IgD-negative memory B cell (primary cell): ENCODE measurements at regions not wholly inside any gene's neighbourhood (a gene's known extent, or its start where the extent isn't known, plus 50 kb on each side); places are given as distances from the start of the nearest gene placed in this dataset.
"Not testable (repeated sequence)": the region's sequence is repeated elsewhere in the genome, so short reads cannot be mapped to it uniquely, and the experiment has no call there.

Experiments used
- H3K27ac Mint-ChIP-seq, 3 donors: one replicate each; pipeline ENCODE4 v1.8.0; 2020 to 2022; ENCODE audit warnings: mild to moderate bottlenecking in 3 of 3, mixed read lengths in 3 of 3, moderate library complexity in 1 of 3
- H3K27me3 Mint-ChIP-seq: one replicate; pipeline ENCODE4 v1.8.0; 2021; ENCODE audit warnings: mixed read lengths
- H3K36me3 Mint-ChIP-seq: one replicate; pipeline ENCODE4 v1.8.0; 2020; ENCODE audit warnings: mild to moderate bottlenecking, mixed read lengths
- H3K4me1 Mint-ChIP-seq, 3 donors: one replicate each; pipeline ENCODE4 v1.8.0; 2020 to 2022; ENCODE audit warnings: mixed read lengths in 3 of 3, mild to moderate bottlenecking in 1 of 3
- H3K4me3 Mint-ChIP-seq, 4 donors: one replicate each; pipeline ENCODE4 v1.8.0; 2020 to 2022; ENCODE audit warnings: mild to moderate bottlenecking in 4 of 4, mixed read lengths in 4 of 4, moderate library complexity in 3 of 4
- H3K9me3 Mint-ChIP-seq, 3 donors: one replicate each; pipeline ENCODE4 v1.8.0; 2020 to 2021; ENCODE audit warnings: mixed read lengths in 3 of 3, mild to moderate bottlenecking in 1 of 3

- Mint-ChIP-seq H3K36me3 (no peaks in the 10 kb centered on the region), H3K27ac (no peak overlapping the region), H3K4me3 (no peak overlapping the region), H3K9me3 (peaks cover 0 to 4% (median 0%) of the 10 kb centered on the region in 3 donors), H3K4me1 (no peaks in the 10 kb centered on the region), H3K27me3 (no peaks in the 10 kb centered on the region)
These were observed 185.0 kb upstream of the GRIN3A start for GRCh38 chr9:101923451-101923850.

GRCh38 chr9:101916948-101917347, 178.5 kb upstream of the GRIN3A start:
- H3K36me3 Mint-ChIP-seq, H3K27me3 Mint-ChIP-seq, H3K9me3 Mint-ChIP-seq, H3K27ac Mint-ChIP-seq, H3K4me1 Mint-ChIP-seq, H3K4me3 Mint-ChIP-seq: not testable (repeated sequence)

GRCh38 chr9:101915482-101915881, 177.0 kb upstream of the GRIN3A start:
- no peak overlapping the region for H3K4me3 Mint-ChIP-seq
- H3K4me1 Mint-ChIP-seq: no peaks in the 10 kb centered on the region
- no peaks in the 10 kb centered on the region for H3K36me3 Mint-ChIP-seq
- peaks cover 0 to 6% (median 5%) of the 10 kb centered on the region in 3 donors for H3K9me3 Mint-ChIP-seq
- H3K27ac Mint-ChIP-seq: no peak overlapping the region
- H3K27me3 Mint-ChIP-seq: no peaks in the 10 kb centered on the region

DNA sequence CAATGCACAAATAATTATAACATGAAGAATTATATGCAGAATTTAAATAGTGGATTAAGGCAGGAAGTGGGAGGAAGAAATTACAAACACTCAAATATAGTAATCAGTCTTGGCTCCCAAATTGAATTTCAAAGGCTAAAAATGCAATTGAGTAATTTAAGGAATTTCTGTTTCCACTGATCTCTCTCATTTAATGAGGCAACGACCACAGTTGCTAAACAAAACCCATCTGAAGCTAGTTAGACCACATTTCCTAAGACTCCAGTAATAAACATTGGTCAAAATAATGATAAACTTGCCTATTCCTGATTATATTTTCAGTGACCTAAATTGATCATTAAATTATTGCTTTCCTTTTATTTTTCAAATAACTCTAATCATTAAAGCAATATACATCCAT, 174.3 kb upstream of the GRIN3A start:
- no peaks in the 10 kb centered on the region for H3K36me3 Mint-ChIP-seq
- H3K9me3 Mint-ChIP-seq: peaks cover 0 to 6% (median 6%) of the 10 kb centered on the region in 3 donors
- H3K4me1 Mint-ChIP-seq: no peaks in the 10 kb centered on the region
- H3K27ac Mint-ChIP-seq: no peak overlapping the region
- H3K27me3 Mint-ChIP-seq: no peaks in the 10 kb centered on the region
- no peak overlapping the region for H3K4me3 Mint-ChIP-seq

DNA sequence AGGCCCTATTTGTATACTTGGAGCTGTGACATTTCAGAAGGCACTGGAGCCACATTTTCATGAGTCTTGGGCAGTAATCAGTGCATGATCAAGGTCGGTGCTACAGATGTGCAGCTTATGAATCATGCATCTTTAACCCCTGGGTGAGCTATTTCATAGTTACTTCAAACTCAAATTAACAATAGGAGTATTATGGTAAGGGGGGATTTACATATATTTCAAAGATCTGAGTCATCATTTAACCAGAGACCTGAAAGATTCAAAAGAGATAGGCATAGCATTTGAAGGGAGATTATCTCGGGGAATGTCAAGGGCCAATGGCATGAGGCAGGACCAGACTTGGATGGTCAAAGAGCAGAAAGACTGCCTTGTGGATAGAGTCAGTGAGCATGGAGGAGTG, 169.0 kb upstream of the GRIN3A start:
- Mint-ChIP-seq H3K4me1 (no peaks in the 10 kb centered on the region), H3K36me3 (no peaks in the 10 kb centered on the region), H3K27ac (no peak overlapping the region), H3K9me3 (peaks cover 0 to 4% (median 2%) of the 10 kb centered on the region in 3 donors), H3K27me3 (no peaks in the 10 kb centered on the region), H3K4me3 (no peak overlapping the region)

DNA sequence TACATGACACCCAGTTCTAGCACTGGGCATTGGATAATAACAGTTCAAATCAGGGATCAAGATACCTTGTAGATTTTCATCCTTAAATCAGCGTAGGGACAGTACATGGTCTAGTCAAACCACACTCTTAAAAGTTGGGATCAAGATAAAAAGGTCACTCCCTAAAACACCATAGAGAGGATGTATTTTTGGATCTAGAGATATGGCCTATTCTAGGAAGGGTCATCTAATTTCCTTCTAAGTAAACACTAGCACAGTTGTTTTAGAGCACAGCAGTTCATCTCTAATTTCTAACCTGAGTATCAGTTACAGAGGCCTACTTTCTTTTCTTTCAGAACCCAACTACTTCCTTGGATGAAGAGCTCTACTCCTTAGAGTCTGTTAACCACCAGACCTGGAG, 166.4 kb upstream of the GRIN3A start:
- peaks cover 0 to 2% (median 2%) of the 10 kb centered on the region in 3 donors for H3K9me3 Mint-ChIP-seq
- H3K36me3 Mint-ChIP-seq: no peaks in the 10 kb centered on the region
- no peaks in the 10 kb centered on the region for H3K4me1 Mint-ChIP-seq
- no peaks in the 10 kb centered on the region for H3K27me3 Mint-ChIP-seq
- H3K4me3 Mint-ChIP-seq: no peak overlapping the region
- no peak overlapping the region for H3K27ac Mint-ChIP-seq

GRCh38 chr9:101902051-101902450, 163.6 kb upstream of the GRIN3A start:
- Mint-ChIP-seq H3K9me3 (no peaks in the 10 kb centered on the region), H3K36me3 (no peaks in the 10 kb centered on the region), H3K27ac (no peak overlapping the region), H3K4me3 (no peak overlapping the region), H3K27me3 (no peaks in the 10 kb centered on the region), H3K4me1 (no peaks in the 10 kb centered on the region)

DNA sequence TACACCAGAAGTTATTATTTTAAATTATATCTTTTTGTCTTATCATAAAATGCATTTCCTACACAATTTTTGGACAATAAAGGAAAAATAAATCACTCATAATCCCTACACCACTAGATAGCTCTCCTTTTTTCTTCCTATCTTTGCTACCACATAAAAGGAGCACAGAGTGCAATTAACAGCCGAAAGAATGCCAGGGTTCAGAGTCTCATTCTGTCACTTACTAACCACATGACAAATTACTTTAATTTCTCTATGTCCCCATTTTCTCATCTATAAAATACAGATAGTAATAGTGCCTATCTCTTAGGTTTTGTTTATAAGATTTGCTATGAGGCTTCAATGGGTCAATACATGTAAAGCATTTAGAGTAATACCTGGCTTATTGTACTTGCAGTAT, 158.7 kb upstream of the GRIN3A start:
- H3K4me3 Mint-ChIP-seq: no peak overlapping the region
- no peaks in the 10 kb centered on the region for H3K9me3 Mint-ChIP-seq
- no peak overlapping the region for H3K27ac Mint-ChIP-seq
- H3K36me3 Mint-ChIP-seq: no peaks in the 10 kb centered on the region
- no peaks in the 10 kb centered on the region for H3K27me3 Mint-ChIP-seq
- H3K4me1 Mint-ChIP-seq: no peaks in the 10 kb centered on the region

DNA sequence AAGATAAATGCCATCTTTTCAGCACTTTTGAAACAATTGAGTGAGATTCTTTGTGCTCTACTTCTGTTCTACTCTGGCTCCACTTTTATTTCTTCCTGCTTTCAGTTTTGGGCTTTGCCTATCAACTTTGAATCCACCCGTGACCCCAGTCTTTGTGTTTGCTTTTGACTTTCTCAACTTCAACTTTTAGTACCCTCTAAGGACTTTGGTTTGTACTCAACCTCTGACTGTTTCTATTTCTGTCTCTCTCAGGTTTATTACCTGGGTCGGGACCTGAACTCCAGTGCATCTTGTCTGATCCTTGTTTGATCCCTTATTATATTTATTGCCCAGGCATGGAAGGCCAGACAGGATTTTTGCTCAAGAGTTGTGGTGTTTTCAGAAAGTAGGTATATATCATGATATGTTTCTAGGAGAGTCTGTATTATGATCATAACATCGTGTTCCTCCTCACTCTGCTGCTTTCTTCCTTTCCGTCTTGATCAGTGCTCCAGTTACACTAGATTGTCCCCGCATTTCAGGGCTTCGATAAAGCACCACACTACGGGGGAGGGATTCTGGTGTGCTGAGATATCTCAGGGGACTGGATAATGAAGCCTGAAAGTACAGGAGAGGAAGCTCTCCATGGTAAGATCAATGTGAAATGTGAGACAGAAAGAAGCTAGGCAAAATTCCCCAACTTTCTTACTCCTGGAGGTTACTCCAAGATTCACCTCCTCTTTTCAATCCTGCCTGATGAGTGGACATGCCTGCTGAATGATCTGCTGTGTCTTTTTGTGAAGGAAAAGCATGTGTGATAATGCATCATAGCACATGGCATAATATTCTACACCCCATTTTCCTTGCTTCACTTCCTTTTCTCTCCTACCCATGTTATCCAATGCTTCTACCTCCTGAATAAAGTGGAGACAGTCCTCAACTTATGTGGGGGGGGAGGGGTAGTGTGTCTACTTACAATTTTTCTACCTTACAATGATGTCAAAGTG, 155.5 kb upstream of the GRIN3A start:
- H3K36me3 Mint-ChIP-seq: no peaks in the 10 kb centered on the region
- H3K27me3 Mint-ChIP-seq: no peaks in the 10 kb centered on the region
- H3K4me1 Mint-ChIP-seq: no peaks in the 10 kb centered on the region
- no peak overlapping the region for H3K4me3 Mint-ChIP-seq
- peaks cover 0 to 2% (median 2%) of the 10 kb centered on the region in 3 donors for H3K9me3 Mint-ChIP-seq
- no peak overlapping the region for H3K27ac Mint-ChIP-seq

DNA sequence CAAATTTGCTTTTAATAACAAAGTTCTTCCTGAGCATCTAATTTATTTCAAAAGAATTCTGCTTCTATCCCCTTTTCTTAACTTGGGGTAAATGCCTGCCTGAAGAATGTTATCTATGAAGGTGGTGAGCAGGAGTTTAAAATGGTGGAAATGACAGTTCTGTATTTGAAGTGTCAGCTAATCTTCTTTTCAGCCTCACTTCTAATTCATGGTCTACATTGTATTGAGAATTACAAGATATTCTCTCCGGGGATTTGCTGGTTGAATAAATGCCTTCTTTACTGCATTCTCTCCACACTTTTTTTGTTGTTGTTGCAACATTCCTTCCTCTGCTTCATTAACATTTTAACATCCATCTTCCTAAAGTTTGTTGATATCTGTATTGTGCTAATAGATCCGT, 143.1 kb upstream of the GRIN3A start:
- no peak overlapping the region for H3K27ac Mint-ChIP-seq
- H3K27me3 Mint-ChIP-seq: no peaks in the 10 kb centered on the region
- H3K9me3 Mint-ChIP-seq: peaks cover 0 to 5% (median 1%) of the 10 kb centered on the region in 3 donors
- no peak overlapping the region for H3K4me3 Mint-ChIP-seq
- no peaks in the 10 kb centered on the region for H3K4me1 Mint-ChIP-seq
- H3K36me3 Mint-ChIP-seq: no peaks in the 10 kb centered on the region

GRCh38 chr9:101880846-101881245, 142.4 kb upstream of the GRIN3A start:
- Mint-ChIP-seq H3K27me3 (no peaks in the 10 kb centered on the region), H3K4me3 (no peak overlapping the region), H3K9me3 (peaks cover 0 to 5% (median 2%) of the 10 kb centered on the region in 3 donors), H3K4me1 (no peaks in the 10 kb centered on the region), H3K36me3 (no peaks in the 10 kb centered on the region), H3K27ac (no peak overlapping the region)

- no peak overlapping the region for H3K4me3 Mint-ChIP-seq
- H3K36me3 Mint-ChIP-seq: no peaks in the 10 kb centered on the region
- peaks cover 0 to 2% (median 0%) of the 10 kb centered on the region in 3 donors for H3K9me3 Mint-ChIP-seq
- no peaks in the 10 kb centered on the region for H3K27me3 Mint-ChIP-seq
- H3K27ac Mint-ChIP-seq: no peak overlapping the region
- no peaks in the 10 kb centered on the region for H3K4me1 Mint-ChIP-seq
These were observed 140.3 kb upstream of the GRIN3A start for GRCh38 chr9:101878734-101879133.

GRCh38 chr9:101877439-101877838, 139.0 kb upstream of the GRIN3A start:
- Mint-ChIP-seq H3K27me3 (no peaks in the 10 kb centered on the region), H3K4me3 (no peak overlapping the region), H3K4me1 (no peaks in the 10 kb centered on the region), H3K36me3 (no peaks in the 10 kb centered on the region), H3K27ac (no peak overlapping the region), H3K9me3 (peaks cover 0 to 3% (median 0%) of the 10 kb centered on the region in 3 donors)

DNA sequence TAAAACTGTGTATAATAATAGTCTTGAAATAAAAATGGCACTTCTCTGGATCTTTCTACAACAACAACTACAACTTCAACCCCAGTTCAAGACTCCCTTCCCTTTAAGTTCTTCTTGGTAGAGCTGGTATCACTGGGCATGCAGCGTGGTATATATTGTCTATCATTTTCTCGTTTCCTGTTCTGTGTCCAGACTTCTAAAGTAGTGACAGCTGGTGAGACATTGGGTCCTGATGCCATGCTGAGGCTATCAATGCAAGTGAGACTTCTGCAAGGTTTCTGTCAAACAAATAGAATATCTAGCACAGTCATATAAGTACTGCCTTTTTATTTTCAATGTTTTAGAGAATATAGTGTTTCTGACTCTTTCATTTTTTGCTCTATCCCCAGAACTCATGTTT, 123.0 kb upstream of the GRIN3A start:
- Mint-ChIP-seq H3K27ac (no peak overlapping the region), H3K9me3 (peaks cover 0 to 2% (median 0%) of the 10 kb centered on the region in 3 donors), H3K4me3 (no peak overlapping the region), H3K27me3 (no peaks in the 10 kb centered on the region), H3K36me3 (no peaks in the 10 kb centered on the region), H3K4me1 (no peaks in the 10 kb centered on the region)

DNA sequence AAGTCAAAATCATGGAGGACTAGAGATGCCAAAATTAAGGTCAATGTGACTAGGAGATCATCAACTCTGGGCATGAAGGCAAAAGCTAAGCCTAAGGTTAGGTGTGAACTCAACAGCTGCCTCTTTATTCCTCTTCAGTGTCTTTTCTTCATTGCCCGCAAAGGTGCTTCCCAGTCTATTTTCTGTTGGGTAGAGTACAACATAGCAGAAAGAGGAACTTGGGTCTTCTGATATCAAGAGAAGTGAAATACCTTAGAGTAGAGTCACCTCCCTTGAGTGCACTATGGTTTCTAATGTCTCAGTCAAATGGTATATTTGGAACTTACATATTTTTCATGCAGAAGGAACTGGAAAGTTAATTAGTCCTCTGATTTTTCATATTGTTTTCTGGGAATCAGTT, 122.5 kb upstream of the GRIN3A start:
- H3K27ac Mint-ChIP-seq: no peak overlapping the region
- H3K36me3 Mint-ChIP-seq: no peaks in the 10 kb centered on the region
- H3K4me1 Mint-ChIP-seq: no peaks in the 10 kb centered on the region
- H3K27me3 Mint-ChIP-seq: no peaks in the 10 kb centered on the region
- H3K4me3 Mint-ChIP-seq: no peak overlapping the region
- H3K9me3 Mint-ChIP-seq: peaks cover 0 to 2% (median 0%) of the 10 kb centered on the region in 3 donors

DNA sequence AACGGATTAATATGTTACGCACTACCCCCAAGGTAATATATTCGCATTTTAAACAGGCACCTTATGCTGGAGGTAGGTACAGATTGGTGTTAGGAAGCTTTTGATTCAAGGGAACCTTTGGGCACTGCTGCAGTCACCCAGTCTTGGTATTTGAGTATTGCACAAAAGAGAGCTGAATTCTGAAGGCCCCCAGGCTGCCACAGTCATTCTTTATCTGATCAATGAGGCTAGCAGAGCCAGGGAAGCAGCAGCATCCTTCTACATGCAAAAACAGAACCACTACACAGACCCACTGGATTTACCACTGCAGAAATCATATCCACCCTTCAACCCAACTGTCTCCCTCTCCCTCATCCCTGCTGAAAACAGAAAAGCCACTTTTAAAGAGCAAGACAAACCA, 121.2 kb upstream of the GRIN3A start:
- Mint-ChIP-seq H3K9me3 (peaks cover 0 to 2% (median 0%) of the 10 kb centered on the region in 3 donors), H3K36me3 (no peaks in the 10 kb centered on the region), H3K4me3 (no peak overlapping the region), H3K4me1 (no peaks in the 10 kb centered on the region), H3K27ac (no peak overlapping the region), H3K27me3 (no peaks in the 10 kb centered on the region)
